ENCODE measurements at regions not wholly inside any gene's neighbourhood (a gene's known extent, or its start where the extent isn't known, plus 50 kb on each side); places are given as distances from the start of the nearest gene placed in this dataset.

DNA sequence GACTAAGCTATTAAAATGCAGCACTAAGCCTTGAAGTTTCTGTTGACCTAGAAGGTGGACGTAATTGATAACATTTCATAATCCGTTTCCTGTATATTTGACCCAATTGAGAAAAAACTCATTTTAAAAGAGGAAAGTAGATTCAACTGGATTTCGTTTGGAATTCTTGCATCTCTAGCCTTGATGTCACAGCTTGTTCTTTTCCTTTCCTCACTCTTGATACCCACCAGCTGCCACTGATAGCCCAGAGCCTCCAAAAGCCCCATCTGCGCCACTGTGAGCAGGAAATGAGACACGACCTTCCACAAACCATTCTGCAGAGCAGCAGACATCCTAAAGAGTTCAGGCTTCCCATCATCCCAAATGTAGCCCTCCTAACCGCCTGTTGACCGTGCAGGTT, 61.8 kb downstream of the FOXB1 start:
- TF ChIP-seq LEF1 (IDR thresholded peaks at IDR 0.05; ENCODE audit: borderline replicate concordance) (no peak), FOXM1 (IDR thresholded peaks at IDR 0.05; ENCODE audit: borderline replicate concordance) (no peak), TARDBP (IDR thresholded peaks at IDR 0.05) (no peak), HDGF (IDR thresholded peaks at IDR 0.05; ENCODE audit: borderline replicate concordance) (no peak), ARNT (IDR thresholded peaks at IDR 0.05) (no peak), ELF4 (IDR thresholded peaks at IDR 0.05) (no peak), FOXK2 (IDR thresholded peaks at IDR 0.05) (no peak), SUZ12 (IDR thresholded peaks at IDR 0.05) (no peak)
